WTC11 (cell line): ENCODE measurements at regions not wholly inside any gene's neighbourhood (a gene's known extent, or its start where the extent isn't known, plus 50 kb on each side); places are given as distances from the start of the nearest gene placed in this dataset.

Source experiments
- ATAC-seq: fragments of 200-7000 bp; cut with Tn5 transposase; 2 replicates; pipeline ENCODE4 v1.10.0; 2021; ENCODE audit warnings: mild to moderate bottlenecking, moderate library complexity
- CTCF ChIA-PET: fragments of 300-600 bp; sonication (Branson Sonifier 250); formaldehyde crosslinking; loops from one replicate; lab custom pipeline; 2021; ENCODE audit warnings: antibody characterized with exemption; lab: Charles Lee
- POLR2A ChIA-PET: fragments of 350-600 bp; sonication (Branson Sonifier 250); formaldehyde crosslinking; loops from one replicate; lab custom pipeline; 2021; ENCODE audit warnings: antibody characterized with exemption; lab: Charles Lee
- DNase-seq: peaks from one replicate; pipeline ENCODE4 v3.0.0; 2021; ENCODE audit warnings: low spot score
- H3K27ac Mint-ChIP-seq: 2 replicates; pipeline ENCODE4 v1.8.0; 2021; ENCODE audit warnings: mixed read lengths
- H3K27me3 Mint-ChIP-seq: 2 replicates; pipeline ENCODE4 v1.8.0; 2021; ENCODE audit warnings: low read depth, mild to moderate bottlenecking, moderate library complexity, mixed read lengths
- H3K36me3 Mint-ChIP-seq: 2 replicates; pipeline ENCODE4 v1.8.0; 2021; ENCODE audit warnings: mixed read lengths
- H3K4me1 Mint-ChIP-seq: 2 replicates; pipeline ENCODE4 v1.8.0; 2022; ENCODE audit warnings: mixed read lengths
- H3K4me3 Mint-ChIP-seq: 2 replicates; pipeline ENCODE4 v1.8.0; 2021; ENCODE audit warnings: mild to moderate bottlenecking, moderate library complexity, mixed read lengths
- H3K9me3 Mint-ChIP-seq: 2 replicates; pipeline ENCODE4 v1.8.0; 2021; ENCODE audit warnings: mixed read lengths
- CREM ChIP-seq: sonication (generic); formaldehyde crosslinking; IDR thresholded peaks from 2 replicates; pipeline ENCODE4 v1.8.1; 2022; ENCODE audit warnings: mild to moderate bottlenecking, missing genetic modification reagents, moderate library complexity
- E2F5 ChIP-seq: sonication (generic); formaldehyde crosslinking; IDR thresholded peaks from 2 replicates; pipeline ENCODE4 v1.8.1; 2022; ENCODE audit warnings: mild to moderate bottlenecking, moderate library complexity, missing genetic modification reagents
- ELF4 ChIP-seq: sonication (generic); formaldehyde crosslinking; IDR thresholded peaks from 2 replicates; pipeline ENCODE4 v1.8.1; 2022; ENCODE audit warnings: low read depth, mild to moderate bottlenecking, moderate library complexity, missing genetic modification reagents
- FOXP4 ChIP-seq: sonication (generic); formaldehyde crosslinking; IDR thresholded peaks from 2 replicates; pipeline ENCODE4 v1.8.0; 2022; ENCODE audit warnings: mild to moderate bottlenecking, missing genetic modification reagents
- GRHL2 ChIP-seq: fragments of 250-450 bp; sonication (Bioruptor Pico); IDR thresholded peaks from 2 replicates; pipeline ENCODE4 v1.8.0; 2022; ENCODE audit warnings: mild to moderate bottlenecking, moderate library complexity; ENCODE audit not compliant: insufficient replicate concordance, severe bottlenecking
- GTF2I ChIP-seq: fragments of 250-450 bp; sonication (Bioruptor Pico); conservative IDR thresholded peaks from 2 replicates; pipeline ENCODE4 v1.4.0; 2021; ENCODE audit warnings: mild to moderate bottlenecking
- HMGA2 ChIP-seq: fragments of 250-450 bp; sonication (Bioruptor Pico); IDR thresholded peaks from 2 replicates; pipeline ENCODE4 v1.4.0; 2021; ENCODE audit warnings: mild to moderate bottlenecking, moderate library complexity
- KAT7 ChIP-seq: sonication (generic); formaldehyde crosslinking; IDR thresholded peaks from 2 replicates; pipeline ENCODE4 v1.8.1; 2023; ENCODE audit warnings: missing genetic modification reagents, mild to moderate bottlenecking, borderline replicate concordance
- MXD4 ChIP-seq: fragments of 250-450 bp; sonication (Bioruptor Pico); IDR thresholded peaks from 2 replicates; pipeline ENCODE4 v1.8.0; 2021; ENCODE audit warnings: mild to moderate bottlenecking, moderate library complexity, borderline replicate concordance
- NFE2L1 ChIP-seq: sonication (generic); formaldehyde crosslinking; IDR thresholded peaks from 2 replicates; pipeline ENCODE4 v1.8.1; 2023; ENCODE audit warnings: missing genetic modification reagents
- NR1H2 ChIP-seq: sonication (generic); formaldehyde crosslinking; IDR thresholded peaks from 2 replicates; pipeline ENCODE4 v1.9.0; 2021; ENCODE audit warnings: mild to moderate bottlenecking, moderate library complexity, missing genetic modification reagents
- NR2C2 ChIP-seq: sonication (generic); formaldehyde crosslinking; IDR thresholded peaks from 2 replicates; pipeline ENCODE4 v1.8.0; 2022; ENCODE audit warnings: mild to moderate bottlenecking, missing genetic modification reagents
- OVOL2 ChIP-seq: fragments of 250-450 bp; sonication (Bioruptor Pico); IDR thresholded peaks from 2 replicates; pipeline ENCODE4 v1.9.0; 2021; ENCODE audit warnings: mild to moderate bottlenecking, borderline replicate concordance
- RORB ChIP-seq: fragments of 250-450 bp; sonication (Bioruptor Pico); IDR thresholded peaks from 2 replicates; pipeline ENCODE4 v1.9.0; 2021; ENCODE audit warnings: mild to moderate bottlenecking
- SP1 ChIP-seq: sonication (generic); formaldehyde crosslinking; conservative IDR thresholded peaks from 2 replicates; pipeline ENCODE4 v1.8.1; 2022; ENCODE audit warnings: missing genetic modification reagents
- ZBTB21 ChIP-seq: sonication (generic); formaldehyde crosslinking; IDR thresholded peaks from 2 replicates; pipeline ENCODE4 v1.8.1; 2023; ENCODE audit warnings: mild to moderate bottlenecking, missing genetic modification reagents, borderline replicate concordance
- ZNF121 ChIP-seq: sonication (generic); formaldehyde crosslinking; IDR thresholded peaks from 2 replicates; pipeline ENCODE4 v1.8.0; 2023; ENCODE audit warnings: missing genetic modification reagents
- ZNF317 ChIP-seq: sonication (generic); formaldehyde crosslinking; IDR thresholded peaks from 2 replicates; pipeline ENCODE4 v1.8.1; 2023; ENCODE audit warnings: low read depth, mild to moderate bottlenecking, moderate library complexity, missing genetic modification reagents, borderline replicate concordance
- ZNF396 ChIP-seq: fragments of 250-450 bp; sonication (Bioruptor Pico); IDR thresholded peaks from 2 replicates; pipeline ENCODE4 v1.8.0; 2021; ENCODE audit warnings: mild to moderate bottlenecking, moderate library complexity, borderline replicate concordance
- ZNF423 ChIP-seq: fragments of 250-450 bp; sonication (Bioruptor Pico); IDR thresholded peaks from 2 replicates; pipeline ENCODE4 v2.1.2; 2022; ENCODE audit warnings: mild to moderate bottlenecking, moderate library complexity
- ZNF671 ChIP-seq: fragments of 250-450 bp; sonication (Bioruptor Pico); IDR thresholded peaks from 2 replicates; pipeline ENCODE4 v1.8.0; 2021; ENCODE audit warnings: mild to moderate bottlenecking
- TF ChIP-seq, protein P1 (sequence below): sonication (generic); formaldehyde crosslinking; conservative IDR thresholded peaks from 2 replicates; pipeline ENCODE4 v1.8.1; 2022; ENCODE audit warnings: mild to moderate bottlenecking, missing genetic modification reagents
- TF ChIP-seq, protein P2 (sequence below): sonication (generic); formaldehyde crosslinking; IDR thresholded peaks from 2 replicates; pipeline ENCODE4 v1.8.1; 2023; ENCODE audit warnings: mild to moderate bottlenecking, missing genetic modification reagents, moderate library complexity
- TF ChIP-seq, protein P3 (sequence below): sonication (generic); formaldehyde crosslinking; IDR thresholded peaks from 2 replicates; pipeline ENCODE4 v1.8.1; 2022; ENCODE audit warnings: low read depth, mild to moderate bottlenecking, moderate library complexity, missing genetic modification reagents, borderline replicate concordance
- TF ChIP-seq, protein P4 (sequence below): fragments of 250-450 bp; sonication (Bioruptor Pico); conservative IDR thresholded peaks from 2 replicates; pipeline ENCODE4 v1.9.0; 2021; ENCODE audit warnings: mild to moderate bottlenecking

DNA sequence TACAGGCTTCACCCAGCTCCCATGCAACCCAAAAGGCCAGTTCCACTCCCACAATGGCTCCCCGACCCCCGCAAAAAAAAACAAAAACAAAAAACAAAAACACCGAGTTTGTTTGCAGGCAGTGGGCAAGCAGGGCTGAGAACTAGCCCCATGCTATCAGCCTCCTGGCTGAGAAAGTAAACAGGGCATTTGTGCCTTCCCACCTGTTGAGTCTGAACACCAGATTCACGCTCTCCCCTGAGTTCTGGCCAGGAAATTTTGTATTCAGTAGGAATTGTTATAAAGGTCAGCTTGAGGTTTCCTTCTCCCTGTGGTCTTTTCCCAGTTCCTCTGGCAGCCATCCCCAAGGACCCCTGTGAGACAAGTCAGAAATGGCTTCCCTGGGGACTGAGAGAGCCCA is 1066.5 kb downstream of the GLUD2 start:
- Mint-ChIP-seq H3K4me3 (no peak overlapping the region), H3K27ac (no peak overlapping the region), H3K36me3 (peaks cover 5% of the 10 kb centered on the region; the same call in 1 of the 2 replicates), H3K4me1 (peaks cover 22% of the 10 kb centered on the region), H3K9me3 (peaks cover 5% of the 10 kb centered on the region), H3K27me3 (no peaks in the 10 kb centered on the region; the same call in 1 of the 2 replicates)
- DNase-seq (no peak), ATAC-seq (no peak)
- TF ChIP-seq ELF4 (CRISPR knock-in tag) (no peak), RORB (CRISPR knock-in tag) (no peak), ZBTB21 (CRISPR knock-in tag) (no peak), HMGA2 (no peak), ZNF317 (CRISPR knock-in tag) (no peak)
- TF ChIP-seq, protein P1, sequence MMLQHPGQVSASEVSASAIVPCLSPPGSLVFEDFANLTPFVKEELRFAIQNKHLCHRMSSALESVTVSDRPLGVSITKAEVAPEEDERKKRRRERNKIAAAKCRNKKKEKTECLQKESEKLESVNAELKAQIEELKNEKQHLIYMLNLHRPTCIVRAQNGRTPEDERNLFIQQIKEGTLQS (CRISPR knock-in tag), result no peak
- CTCF ChIA-PET, result interaction anchor here (1.1 kb wide), 2 partner anchors 9 to 107 kb away, joined by 3 to 5 read pairs; no protein-coding TSS in a partner anchor
- POLR2A ChIA-PET, result no interaction called here

DNA sequence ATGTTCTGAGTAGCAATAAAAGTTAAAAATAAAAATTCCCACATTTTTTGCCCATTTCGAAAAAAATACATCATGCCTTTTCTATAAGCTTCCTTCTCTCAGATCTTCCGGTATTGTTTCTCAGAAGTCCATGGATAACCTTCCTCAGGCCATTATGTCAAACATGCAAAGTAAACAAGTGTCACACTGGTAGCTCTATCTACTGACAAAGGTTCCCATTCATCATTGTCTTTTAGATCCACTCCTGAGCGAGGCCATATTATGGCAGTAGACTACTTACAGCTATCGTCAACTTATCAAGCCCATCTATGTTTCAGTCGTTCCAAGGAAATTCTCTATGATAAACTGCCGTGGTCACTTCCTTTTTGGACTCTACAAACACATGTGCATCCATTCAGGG is 1068.2 kb downstream of the GLUD2 start:
- ChIA-PET POLR2A (no interaction called here), CTCF (no interaction called here)
- Mint-ChIP-seq H3K27ac (no peak overlapping the region), H3K36me3 (peaks cover 5% of the 10 kb centered on the region; the same call in 1 of the 2 replicates), H3K27me3 (no peaks in the 10 kb centered on the region; the same call in 1 of the 2 replicates), H3K4me1 (peaks cover 22% of the 10 kb centered on the region), H3K9me3 (peaks cover 5% of the 10 kb centered on the region), H3K4me3 (no peak overlapping the region)
- DNase-seq (no peak), ATAC-seq (no peak)
- TF ChIP-seq, protein P1 (CRISPR knock-in tag), result no peak
- TF ChIP-seq, protein P2, sequence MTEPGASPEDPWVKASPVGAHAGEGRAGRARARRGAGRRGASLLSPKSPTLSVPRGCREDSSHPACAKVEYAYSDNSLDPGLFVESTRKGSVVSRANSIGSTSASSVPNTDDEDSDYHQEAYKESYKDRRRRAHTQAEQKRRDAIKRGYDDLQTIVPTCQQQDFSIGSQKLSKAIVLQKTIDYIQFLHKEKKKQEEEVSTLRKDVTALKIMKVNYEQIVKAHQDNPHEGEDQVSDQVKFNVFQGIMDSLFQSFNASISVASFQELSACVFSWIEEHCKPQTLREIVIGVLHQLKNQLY (CRISPR knock-in tag), result no peak
- TF ChIP-seq NR1H2 (CRISPR knock-in tag) (no peak), ZNF121 (CRISPR knock-in tag) (no peak), NR2C2 (CRISPR knock-in tag) (no peak)

- Mint-ChIP-seq H3K4me3 (no peak overlapping the region), H3K36me3 (no peaks in the 10 kb centered on the region), H3K9me3 (no peaks in the 10 kb centered on the region), H3K27ac (no peak overlapping the region), H3K27me3 (no peaks in the 10 kb centered on the region), H3K4me1 (peaks cover 6% of the 10 kb centered on the region)
- ChIA-PET POLR2A (no interaction called here), CTCF (no interaction called here)
- ATAC-seq (no peak), DNase-seq (no peak)
- no peak for TF ChIP-seq ZNF423 (CRISPR knock-in tag)
- no peak for TF ChIP-seq GTF2I (CRISPR knock-in tag)
- no peak for TF ChIP-seq CREM (CRISPR knock-in tag)
- no peak for TF ChIP-seq FOXP4
- TF ChIP-seq MXD4 (CRISPR knock-in tag), result no peak
- TF ChIP-seq E2F5 (CRISPR knock-in tag), result no peak
- no peak for TF ChIP-seq ZNF396 (CRISPR knock-in tag)
- no peak for TF ChIP-seq NFE2L1
- TF ChIP-seq, protein P3, sequence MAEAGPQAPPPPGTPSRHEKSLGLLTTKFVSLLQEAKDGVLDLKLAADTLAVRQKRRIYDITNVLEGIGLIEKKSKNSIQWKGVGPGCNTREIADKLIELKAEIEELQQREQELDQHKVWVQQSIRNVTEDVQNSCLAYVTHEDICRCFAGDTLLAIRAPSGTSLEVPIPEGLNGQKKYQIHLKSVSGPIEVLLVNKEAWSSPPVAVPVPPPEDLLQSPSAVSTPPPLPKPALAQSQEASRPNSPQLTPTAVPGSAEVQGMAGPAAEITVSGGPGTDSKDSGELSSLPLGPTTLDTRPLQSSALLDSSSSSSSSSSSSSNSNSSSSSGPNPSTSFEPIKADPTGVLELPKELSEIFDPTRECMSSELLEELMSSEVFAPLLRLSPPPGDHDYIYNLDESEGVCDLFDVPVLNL, result no peak
- TF ChIP-seq GRHL2 (CRISPR knock-in tag), result no peak
- no peak for TF ChIP-seq KAT7 (CRISPR knock-in tag)
- TF ChIP-seq ZNF671 (CRISPR knock-in tag), result no peak
- no peak for TF ChIP-seq SP1 (CRISPR knock-in tag)
- TF ChIP-seq OVOL2 (CRISPR knock-in tag), result no peak
- TF ChIP-seq, protein P4, sequence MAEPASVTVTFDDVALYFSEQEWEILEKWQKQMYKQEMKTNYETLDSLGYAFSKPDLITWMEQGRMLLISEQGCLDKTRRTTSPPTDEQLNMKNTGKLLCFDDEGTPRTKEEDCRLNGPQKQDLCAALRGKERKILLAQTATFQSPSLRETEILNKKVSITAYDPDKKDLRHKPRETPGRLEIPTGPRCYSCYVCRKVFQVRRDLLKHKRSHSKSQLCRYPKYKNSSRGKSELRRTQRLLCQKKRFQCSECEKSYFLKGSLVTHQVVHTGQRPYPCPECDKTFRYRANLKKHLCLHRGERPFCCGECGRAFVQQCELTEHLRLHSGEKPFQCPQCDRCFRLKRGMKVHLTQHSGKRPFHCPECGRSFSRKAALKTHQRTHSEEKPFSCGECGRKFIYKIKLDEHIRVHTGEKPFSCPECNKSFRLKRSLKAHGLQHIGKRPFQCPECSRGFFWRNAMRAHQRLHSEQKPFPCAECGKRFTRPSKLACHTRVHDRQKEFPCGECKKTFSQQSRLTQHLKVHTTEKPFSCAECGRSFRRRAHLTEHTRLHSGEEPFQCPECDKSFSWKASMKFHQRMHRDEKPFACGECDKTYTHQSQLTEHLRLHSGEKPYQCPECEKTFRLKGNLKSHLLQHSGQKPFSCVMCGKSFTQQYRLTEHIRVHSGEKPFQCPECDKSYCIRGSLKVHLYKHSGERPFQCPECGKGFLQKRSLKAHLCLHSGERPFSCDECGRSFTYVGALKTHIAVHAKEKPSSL, result no peak
These were observed 1064.7 kb upstream of the GRIA3 start for GRCh38 chrX:122119361-122119760.
